DOHH2 (cell line): ENCODE measurements at regions not wholly inside any gene's neighbourhood (a gene's known extent, or its start where the extent isn't known, plus 50 kb on each side); places are given as distances from the start of the nearest gene placed in this dataset.

Experiments used
- H3F3A ChIP-seq: fragments of 200-600 bp; sonication (generic), shearing (Covaris generic); 2 replicates; pipeline ENCODE4 v1.6.0; 2016; ENCODE audit warnings: antibody characterized with exemption, mild to moderate bottlenecking; ENCODE audit not compliant: control insufficient read depth, insufficient read depth
- H3K27ac ChIP-seq: fragments of 200-600 bp; sonication (generic); 2 replicates; pipeline ENCODE4 v1.5.1; 2014; ENCODE audit warnings: low read depth, mild to moderate bottlenecking, low read length, moderate library complexity
- H3K27me3 ChIP-seq: fragments of 200-600 bp; sonication (generic); 2 replicates; pipeline ENCODE4 v1.6.1; 2014; ENCODE audit warnings: mild to moderate bottlenecking, low read length, mixed read lengths; ENCODE audit not compliant: control insufficient read depth
- H3K36me3 ChIP-seq: fragments of 200-600 bp; sonication (generic); 2 replicates; pipeline ENCODE4 v1.6.1; 2014; ENCODE audit warnings: mild to moderate bottlenecking, low read length, moderate library complexity, mixed read lengths; ENCODE audit not compliant: control insufficient read depth
- H3K4me1 ChIP-seq: fragments of 200-600 bp; sonication (generic); 2 replicates; pipeline ENCODE4 v1.6.1; 2014; ENCODE audit warnings: mild to moderate bottlenecking, low read length, mixed read lengths; ENCODE audit not compliant: control insufficient read depth
- H3K4me2 ChIP-seq: fragments of 200-600 bp; sonication (generic); 2 replicates; pipeline ENCODE4 v1.6.0; 2014; ENCODE audit warnings: mild to moderate bottlenecking, low read length, moderate library complexity
- H3K4me3 ChIP-seq: fragments of 200-600 bp; sonication (generic); 2 replicates; pipeline ENCODE4 v1.5.1; 2014; ENCODE audit warnings: mild to moderate bottlenecking, low read length, mixed read lengths
- H3K79me2 ChIP-seq: fragments of 200-600 bp; sonication (generic); 2 replicates; pipeline ENCODE4 v1.6.1; 2014; ENCODE audit warnings: mild to moderate bottlenecking, low read length, mixed read lengths; ENCODE audit not compliant: control insufficient read depth
- H3K9me2 ChIP-seq: fragments of 200-600 bp; sonication (generic); replicated peaks from 2 replicates; pipeline ENCODE4 v1.6.1; 2014; ENCODE audit warnings: mild to moderate bottlenecking, low read length, mixed read lengths; ENCODE audit not compliant: control insufficient read depth
- H3K9me3 ChIP-seq: fragments of 200-600 bp; sonication (generic); 2 replicates; pipeline ENCODE4 v1.6.1; 2014; ENCODE audit warnings: antibody characterized with exemption, low read length, mixed read lengths; ENCODE audit not compliant: control insufficient read depth, insufficient read depth
- H4K20me1 ChIP-seq: fragments of 200-600 bp; sonication (generic); 2 replicates; pipeline ENCODE4 v1.6.0; 2014; ENCODE audit warnings: low read depth, mild to moderate bottlenecking, antibody characterized with exemption, low read length, moderate library complexity; ENCODE audit not compliant: control insufficient read depth, insufficient read depth
- CTCF ChIP-seq: fragments of 200-600 bp; sonication (generic); IDR thresholded peaks from one replicate; pipeline ENCODE4 v1.5.1; 2014; ENCODE audit warnings: antibody characterized with exemption, mild to moderate bottlenecking, low read depth, low read length; ENCODE audit not compliant: poor library complexity, severe bottlenecking
- EZH2phosphoT487 ChIP-seq: fragments of 200-600 bp; sonication (generic); IDR thresholded peaks from 2 replicates; pipeline ENCODE4 v1.6.1; 2017; ENCODE audit warnings: borderline replicate concordance, mild to moderate bottlenecking, antibody characterized with exemption, low read length, moderate library complexity, mixed read lengths

- Histone ChIP-seq H3K4me2 (no peak overlapping the region), H3K9me3 (no peaks in the 10 kb centered on the region), H3K27ac (no peak overlapping the region), H3F3A (no peaks in the 10 kb centered on the region), H3K9me2 (no peaks in the 10 kb centered on the region), H3K4me3 (no peak overlapping the region), H4K20me1 (no peaks in the 10 kb centered on the region), H3K36me3 (no peaks in the 10 kb centered on the region), H3K79me2 (no peaks in the 10 kb centered on the region), H3K27me3 (no peaks in the 10 kb centered on the region), H3K4me1 (no peaks in the 10 kb centered on the region)
- no peak for TF ChIP-seq CTCF
- TF ChIP-seq EZH2phosphoT487 = no peak
Measured at GRCh38 chr22:27242474-27242873, 559.1 kb downstream of the MN1 start.

- Histone ChIP-seq H3K4me1 (no peaks in the 10 kb centered on the region), H3K79me2 (no peaks in the 10 kb centered on the region), H3K27ac (no peak overlapping the region), H4K20me1 (no peaks in the 10 kb centered on the region), H3K9me2 (no peaks in the 10 kb centered on the region), H3K27me3 (no peaks in the 10 kb centered on the region), H3F3A (no peaks in the 10 kb centered on the region), H3K4me3 (no peak overlapping the region), H3K4me2 (no peak overlapping the region), H3K36me3 (no peaks in the 10 kb centered on the region), H3K9me3 (no peaks in the 10 kb centered on the region)
- no peak for TF ChIP-seq EZH2phosphoT487
- TF ChIP-seq CTCF = no peak
Measured at GRCh38 chr22:27242917-27243589, 558.5 kb downstream of the MN1 start.

GRCh38 chr22:27244328-27244727 is 557.2 kb downstream of the MN1 start:
- Histone ChIP-seq H3K4me3 (no peak overlapping the region), H3K9me2 (no peaks in the 10 kb centered on the region), H3F3A (no peaks in the 10 kb centered on the region), H3K27me3 (no peaks in the 10 kb centered on the region), H3K36me3 (no peaks in the 10 kb centered on the region), H3K4me1 (no peaks in the 10 kb centered on the region), H3K4me2 (no peak overlapping the region), H3K27ac (no peak overlapping the region), H3K79me2 (no peaks in the 10 kb centered on the region), H3K9me3 (no peaks in the 10 kb centered on the region), H4K20me1 (no peaks in the 10 kb centered on the region)
- TF ChIP-seq EZH2phosphoT487 = no peak
- TF ChIP-seq CTCF = no peak
